Adrenal gland (tissue), 9 donors: ENCODE measurements at regions not wholly inside any gene's neighbourhood (a gene's known extent, or its start where the extent isn't known, plus 50 kb on each side); places are given as distances from the start of the nearest gene placed in this dataset.

Source experiments
- DNase-seq, 7 donors: peaks; one replicate each; pipeline ENCODE4 v3.0.0-alpha.2; 2019 to 2020
- H3K27ac ChIP-seq, 5 donors: fragments of 200-600 bp; sonication (generic) in 4 of 5; 1 replicate in 3 of 5; 2 replicates in 2 of 5; pipeline versions ENCODE4 v1.5.1 to v1.8.0; 2016 to 2020; ENCODE audit warnings: mild to moderate bottlenecking in 1 of 5
- H3K27me3 ChIP-seq: fragments of 200-600 bp; 2 replicates; pipeline ENCODE4 v1.8.0; 2021
- H3K36me3 ChIP-seq, 2 donors: fragments of 200-600 bp; replicated peaks in 1 of 2; 1 replicate in 1 of 2; 2 replicates in 1 of 2; pipeline versions ENCODE4 v1.5.1 to v1.8.0; 2018 to 2022
- H3K4me1 ChIP-seq, 2 donors: fragments of 200-600 bp; replicated peaks in 1 of 2; 1 replicate in 1 of 2; 2 replicates in 1 of 2; pipeline versions ENCODE4 v1.5.1 to v1.8.0; 2018 to 2021
- H3K4me3 ChIP-seq, 4 donors: fragments of 200-600 bp; sonication (generic) in 3 of 4; one replicate each; pipeline ENCODE4 v1.5.1; 2016 to 2018
- H3K9me3 ChIP-seq, 3 donors: fragments of 200-600 bp; sonication (generic) in 1 of 3; replicated peaks in 1 of 3; 1 replicate in 2 of 3; 2 replicates in 1 of 3; pipeline versions ENCODE4 v1.5.1 to v1.8.0; 2016 to 2021
- CTCF ChIP-seq, 6 experiments: fragments of 450-650 bp in 4 of 6; fragments of 200-600 bp in 2 of 6; sonication (generic) in 1 of 6; IDR thresholded peaks; 1 replicate in 5 of 6; 2 replicates in 1 of 6; pipeline versions ENCODE4 v1.5.1 to v1.8.0; 2016 to 2021; ENCODE audit warnings: antibody characterized with exemption in 6 of 6, mild to moderate bottlenecking in 2 of 6, moderate library complexity in 1 of 6
- POLR2A ChIP-seq, 2 donors: fragments of 450-650 bp; IDR thresholded peaks; one replicate each; pipeline ENCODE4 v1.6.1; 2017; ENCODE audit warnings: antibody characterized with exemption in 2 of 2, mild to moderate bottlenecking in 2 of 2, moderate library complexity in 1 of 2
- WGBS, 4 donors: extraction: QIAGEN DNeasy Blood & Tissue Kit in 2 of 4; methylation state at CpG; one replicate each; pipeline versions ENCODE4 v1.1.5 to v1.1.7; 2013 to 2017; 5-methylcytosine and 5-hydroxymethylcytosine counted together
- intact Hi-C, 2 donors: fragments of 100-400 bp; cut with DNase I; formaldehyde crosslinking; loops; one replicate each; pipeline versions ENCODE4 v1.14.1 to v1.15.0; 2022 to 2023
- donor health status: healthy with polysubstance abuse.
- donor health status: Bipolar disorder and iron deficiency.
- donor health status: DM: yes; HTN: yes; CAD: no.
- donor health status: DM: no; HTN: no; CAD: no.
- donor health status: DM: no; HTN: no; CAD: no.

- no peak overlapping the region for H3K27ac ChIP-seq
- no peak for TF ChIP-seq CTCF (IDR thresholded peaks at IDR 0.05)
- TF ChIP-seq POLR2A (IDR thresholded peaks at IDR 0.05) = no peak
- H3K9me3 ChIP-seq = no peaks in the 10 kb centered on the region
- H3K36me3 ChIP-seq = no peaks in the 10 kb centered on the region
- intact Hi-C loops = no loop called here
- DNase-seq = no peak
- 58 to 63% (median 59%) methylated on average over 4 of the region's 4 CpGs for WGBS, 4 donors
- no peak overlapping the region for H3K4me3 ChIP-seq
- no peaks in the 10 kb centered on the region for H3K27me3 ChIP-seq
- H3K4me1 ChIP-seq = no peaks in the 10 kb centered on the region
These were observed 56.5 kb upstream of the CNTN6 start for GRCh38 chr3:1036207-1036826.

- no peaks in the 10 kb centered on the region for H3K27me3 ChIP-seq
- H3K9me3 ChIP-seq = peaks cover 0 to 4% (median 0%) of the 10 kb centered on the region in 3 donors
- WGBS, 4 donors = 81 to 84% (median 81%) methylated on average over 5 of the region's 5 CpGs
- H3K36me3 ChIP-seq = no peaks in the 10 kb centered on the region
- no peaks in the 10 kb centered on the region for H3K4me1 ChIP-seq
- H3K4me3 ChIP-seq = no peak overlapping the region
- TF ChIP-seq POLR2A (IDR thresholded peaks at IDR 0.05) = no peak
- TF ChIP-seq CTCF (IDR thresholded peaks at IDR 0.05) = no peak
- DNase-seq = no peak
- H3K27ac ChIP-seq = no peak overlapping the region
- intact Hi-C loops = no loop called here
These were observed 55.2 kb upstream of the CNTN6 start for GRCh38 chr3:1037631-1038030.
